LoVo (cell line): ENCODE measurements at regions not wholly inside any gene's neighbourhood (a gene's known extent, or its start where the extent isn't known, plus 50 kb on each side); places are given as distances from the start of the nearest gene placed in this dataset.
"Not testable (repeated sequence)": the region's sequence is repeated elsewhere in the genome, so short reads cannot be mapped to it uniquely, and the experiment has no call there.

Experiments
- DNase-seq: peaks from one replicate; pipeline ENCODE4 v3.0.0-alpha.2; 2016; ENCODE audit warnings: low spot score

DNA sequence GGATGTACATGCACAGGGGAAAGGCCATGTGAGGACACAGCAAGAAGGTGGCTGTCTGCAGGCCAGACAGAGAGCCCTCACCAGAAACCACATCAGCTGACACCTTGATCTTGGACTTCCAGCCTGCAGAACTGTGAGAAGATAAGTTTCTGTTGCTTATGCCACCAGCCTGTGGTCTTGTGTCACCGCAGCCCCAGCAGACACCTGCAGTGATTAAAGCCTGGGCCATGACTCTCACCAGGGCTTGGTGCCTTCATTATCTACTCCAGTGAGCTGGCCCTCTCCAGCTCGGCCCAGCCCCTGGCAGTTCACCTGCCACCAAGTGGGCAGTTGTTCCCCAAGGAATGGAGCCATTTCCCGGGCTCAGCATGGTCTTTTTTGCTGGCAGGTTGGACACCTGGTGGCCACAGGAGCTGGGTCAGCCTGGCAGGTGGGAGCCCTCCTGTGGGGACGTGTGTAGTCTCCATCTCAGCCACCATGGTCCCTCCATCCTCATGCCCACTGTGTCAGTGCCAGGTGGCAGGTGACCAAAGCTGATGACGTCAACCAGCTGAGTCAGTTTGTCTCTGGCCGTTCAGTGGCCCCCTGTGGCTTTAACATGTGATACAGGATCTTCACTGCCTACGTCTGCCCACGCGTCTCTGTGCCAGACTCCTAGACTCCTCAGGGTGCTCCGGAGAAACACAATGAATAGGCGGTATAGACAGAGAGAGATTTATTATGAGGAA is 99.9 kb upstream of the PPP1R26 start:
- no peak for DNase-seq

DNA sequence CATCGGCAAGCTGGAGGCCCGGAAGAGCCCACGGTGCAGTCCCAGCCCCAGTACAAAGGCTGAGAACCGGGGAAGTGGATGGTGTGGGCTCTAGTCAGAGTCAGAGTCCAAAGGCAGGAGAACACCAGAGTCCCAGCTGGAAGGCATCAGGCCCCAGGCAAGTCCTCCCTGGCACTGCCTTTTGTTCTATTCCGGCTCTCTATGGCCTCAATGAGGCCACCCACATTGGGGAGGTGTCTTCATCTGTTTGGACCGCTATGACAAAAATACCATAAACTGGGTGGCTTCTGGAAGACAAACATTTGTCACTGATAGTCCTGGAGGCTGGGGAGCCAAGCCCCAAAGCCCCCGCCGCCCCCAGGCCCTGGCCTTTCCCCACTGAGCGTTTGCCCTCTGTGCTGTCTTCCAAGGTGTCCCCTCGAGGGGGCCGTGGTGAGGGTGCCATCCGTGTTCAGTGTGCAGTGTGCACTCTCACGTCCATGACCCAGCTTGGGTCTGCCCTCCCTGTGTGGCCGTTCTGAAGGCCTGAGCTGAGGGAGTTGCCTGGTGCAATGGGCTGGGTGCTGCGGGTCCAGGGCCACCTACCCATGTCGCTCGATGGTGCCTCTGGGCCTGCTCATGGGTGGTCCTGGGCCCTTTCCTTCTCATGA is 99.1 kb upstream of the PPP1R26 start:
- no peak for DNase-seq

DNA sequence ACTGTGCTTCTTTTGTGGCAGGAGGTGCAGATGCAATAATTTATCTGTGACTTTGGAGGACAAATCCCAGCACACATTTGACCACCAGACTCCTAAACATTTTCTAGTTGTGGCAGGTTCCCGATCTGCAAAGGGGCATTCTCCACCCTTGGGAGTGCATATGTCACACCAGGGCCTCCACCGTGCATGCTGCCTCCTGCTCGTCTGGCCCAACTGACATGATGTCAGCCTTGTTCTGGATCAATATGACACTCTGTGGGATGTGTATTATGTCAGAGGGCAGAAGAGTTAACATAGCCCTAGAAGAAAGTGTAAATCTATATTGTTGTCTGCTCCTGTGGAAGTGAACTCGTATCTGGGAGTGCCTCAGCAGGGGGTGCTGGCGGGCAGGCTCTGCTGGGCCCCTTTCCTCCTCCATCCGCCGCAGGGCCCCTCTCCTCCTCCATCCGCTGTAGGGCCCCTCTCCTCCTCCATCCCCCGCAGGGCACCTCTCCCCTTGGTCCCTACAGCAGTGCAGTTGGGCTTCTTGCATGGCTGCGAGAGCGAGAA is 97.7 kb upstream of the PPP1R26 start:
- DNase-seq = no peak

DNA sequence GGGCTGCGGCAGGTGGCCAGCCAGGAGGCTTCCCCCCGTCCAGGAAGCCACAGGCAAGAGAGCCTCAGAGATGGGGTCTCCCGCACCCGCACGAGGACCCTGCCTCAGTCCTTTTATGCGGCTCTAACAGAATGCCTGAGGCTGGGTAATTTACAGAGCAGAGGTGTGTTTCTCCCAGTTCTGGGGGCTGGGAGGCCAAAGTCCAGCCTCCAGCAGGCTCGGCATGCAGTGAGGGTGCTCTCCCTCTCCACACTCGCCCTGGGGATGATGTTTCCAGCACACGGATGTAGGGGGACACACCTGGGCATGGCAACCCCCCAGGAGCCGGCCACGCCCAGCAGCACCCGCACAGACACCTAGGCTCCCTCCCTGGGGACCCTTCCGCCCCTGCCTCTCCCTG is 95.4 kb upstream of the PPP1R26 start:
- DNase-seq = no peak

DNA sequence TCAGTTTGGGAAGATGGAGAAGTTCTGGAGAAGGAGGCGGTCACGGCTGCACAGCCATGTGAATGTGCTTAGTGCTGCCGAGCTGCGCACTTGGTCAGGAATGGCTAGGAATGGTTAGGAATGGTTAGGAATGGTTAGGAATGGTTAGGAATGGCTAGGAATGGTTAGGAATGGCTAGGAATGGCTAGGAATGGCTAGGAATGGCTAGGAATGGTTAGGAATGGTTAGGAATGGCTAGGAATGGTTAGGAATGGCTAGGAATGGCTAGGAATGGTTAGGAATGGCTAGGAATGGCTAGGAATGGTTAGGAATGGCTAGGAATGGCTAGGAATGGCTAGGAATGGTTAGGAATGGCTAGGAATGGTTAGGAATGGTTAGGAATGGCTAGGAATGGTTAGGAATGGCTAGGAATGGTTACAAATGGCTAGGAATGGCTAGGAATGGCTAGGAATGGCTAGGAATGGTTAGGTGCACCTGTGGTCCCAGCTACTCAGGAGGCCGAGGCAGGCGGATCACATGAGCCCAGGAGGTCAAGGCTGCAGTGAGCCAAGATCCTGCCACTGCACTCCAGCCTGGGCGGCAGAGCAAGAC is 94.7 kb upstream of the PPP1R26 start:
- DNase-seq = not testable (repeated sequence)

DNA sequence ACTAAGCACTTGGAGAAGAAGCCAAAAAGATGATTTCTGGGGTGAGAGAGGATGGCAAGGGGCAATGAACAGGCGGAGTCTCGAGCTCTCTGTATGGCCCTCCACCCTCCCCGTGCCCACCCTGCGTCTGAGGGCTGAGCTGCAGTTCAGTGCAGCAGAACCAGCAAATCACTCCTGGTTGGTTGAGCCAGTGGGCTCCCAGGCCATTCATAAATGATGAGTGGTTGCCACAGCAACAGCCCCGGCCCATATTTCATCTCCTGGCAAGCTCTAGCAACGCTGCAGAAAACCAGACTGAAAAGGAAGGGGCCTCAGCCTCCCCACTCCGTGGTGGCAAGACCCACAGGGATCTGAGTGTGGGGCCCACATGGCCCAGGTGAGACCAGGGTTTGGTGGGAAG is 93.8 kb upstream of the PPP1R26 start:
- DNase-seq = no peak

DNA sequence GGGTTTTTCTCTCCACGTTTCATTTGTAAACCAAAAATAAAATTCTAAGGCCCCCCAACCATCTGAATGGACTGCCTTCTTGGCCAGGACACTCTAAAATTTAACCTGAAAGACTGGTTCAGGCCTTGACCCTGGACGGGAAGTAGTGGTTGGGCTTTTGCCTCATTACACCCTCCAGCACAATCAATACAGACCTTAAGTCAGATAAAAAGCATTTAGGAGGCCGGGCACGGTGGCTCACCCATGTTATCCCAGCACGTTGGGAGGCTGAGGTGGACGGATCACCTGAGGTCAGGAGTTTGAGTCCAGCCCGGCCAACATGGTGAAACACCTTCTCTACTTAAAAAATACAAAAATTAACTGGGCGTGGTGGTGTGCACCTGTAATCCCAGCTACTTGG is 91.6 kb upstream of the PPP1R26 start:
- no peak for DNase-seq

DNA sequence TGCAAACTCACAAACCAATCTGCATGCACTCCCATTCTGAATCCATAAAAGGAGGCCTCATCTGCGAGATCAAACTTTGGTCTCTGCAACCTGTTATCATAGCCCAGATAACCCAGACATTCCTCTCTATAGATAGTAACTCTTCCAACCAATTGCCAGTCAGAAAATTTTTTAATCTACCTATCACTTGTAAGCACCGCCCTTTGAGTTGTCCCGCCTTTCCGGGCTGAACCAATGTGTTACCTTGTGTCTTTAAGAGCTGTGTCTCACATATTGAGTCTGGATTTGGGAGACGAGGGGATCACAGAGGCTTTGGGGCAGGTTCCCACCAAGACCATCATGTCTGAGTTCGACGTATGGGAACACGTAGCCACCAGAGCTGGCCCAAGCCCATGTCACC is 91.1 kb upstream of the PPP1R26 start:
- no peak for DNase-seq

DNA sequence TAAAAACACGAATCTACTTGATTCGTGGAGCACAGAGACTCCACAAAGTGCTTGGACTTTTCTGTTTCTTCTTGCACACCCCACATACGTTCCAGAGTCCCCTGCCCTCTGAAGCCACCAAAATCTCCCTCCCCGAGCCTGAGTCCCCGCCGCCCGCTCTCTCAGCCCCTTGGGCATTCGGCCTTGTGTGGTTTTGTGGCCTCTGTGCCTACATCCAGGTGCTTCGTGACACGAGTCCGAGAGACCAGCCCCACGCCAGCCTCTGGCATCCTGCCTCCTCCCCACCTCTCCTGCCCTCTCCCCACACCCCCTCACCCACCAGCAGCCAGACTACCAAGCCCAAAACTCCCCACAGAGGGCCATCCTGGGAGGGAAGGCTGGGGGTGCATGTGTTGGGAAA is 87.8 kb upstream of the PPP1R26 start:
- DNase-seq = no peak

DNA sequence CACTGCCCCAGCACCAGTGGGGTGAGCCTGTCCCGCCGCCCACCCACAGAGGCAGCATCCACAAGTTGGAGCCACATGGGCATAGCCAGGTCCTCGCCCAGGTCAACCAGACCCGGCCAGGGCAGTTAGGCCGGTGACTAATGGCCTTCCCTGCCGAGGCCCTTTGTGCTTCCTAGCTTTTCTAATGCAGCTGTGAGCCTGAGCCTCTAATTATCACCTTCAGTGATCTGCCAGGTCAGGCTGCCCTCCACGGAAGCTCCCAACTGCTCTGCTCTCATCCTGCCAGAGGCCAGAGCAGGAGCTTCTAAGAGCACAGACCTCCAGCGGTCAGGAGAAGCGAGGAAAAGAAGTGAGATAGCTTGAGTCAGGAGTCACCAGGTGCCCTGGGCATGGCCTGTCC is 87.1 kb upstream of the PPP1R26 start:
- no peak for DNase-seq

DNA sequence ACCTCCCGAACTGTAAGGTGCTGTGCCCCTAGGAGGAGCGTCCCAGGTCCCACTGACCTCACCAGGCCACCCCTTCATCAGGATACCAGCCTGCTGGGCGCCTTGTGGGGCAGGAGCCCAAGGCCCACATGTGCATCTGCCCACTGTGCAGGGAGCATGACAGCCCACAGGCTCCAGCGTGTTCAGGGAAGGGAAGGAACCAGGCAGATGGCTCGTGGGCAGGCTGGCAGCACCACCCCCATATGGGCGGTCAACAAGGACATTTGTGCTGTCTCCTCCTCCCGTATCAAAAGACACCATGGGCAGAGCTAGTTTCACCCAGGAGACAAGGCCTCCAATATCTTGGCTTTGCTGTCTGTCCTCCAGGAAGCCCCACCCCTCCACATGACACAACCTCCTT is 85.5 kb upstream of the PPP1R26 start:
- no peak for DNase-seq

DNA sequence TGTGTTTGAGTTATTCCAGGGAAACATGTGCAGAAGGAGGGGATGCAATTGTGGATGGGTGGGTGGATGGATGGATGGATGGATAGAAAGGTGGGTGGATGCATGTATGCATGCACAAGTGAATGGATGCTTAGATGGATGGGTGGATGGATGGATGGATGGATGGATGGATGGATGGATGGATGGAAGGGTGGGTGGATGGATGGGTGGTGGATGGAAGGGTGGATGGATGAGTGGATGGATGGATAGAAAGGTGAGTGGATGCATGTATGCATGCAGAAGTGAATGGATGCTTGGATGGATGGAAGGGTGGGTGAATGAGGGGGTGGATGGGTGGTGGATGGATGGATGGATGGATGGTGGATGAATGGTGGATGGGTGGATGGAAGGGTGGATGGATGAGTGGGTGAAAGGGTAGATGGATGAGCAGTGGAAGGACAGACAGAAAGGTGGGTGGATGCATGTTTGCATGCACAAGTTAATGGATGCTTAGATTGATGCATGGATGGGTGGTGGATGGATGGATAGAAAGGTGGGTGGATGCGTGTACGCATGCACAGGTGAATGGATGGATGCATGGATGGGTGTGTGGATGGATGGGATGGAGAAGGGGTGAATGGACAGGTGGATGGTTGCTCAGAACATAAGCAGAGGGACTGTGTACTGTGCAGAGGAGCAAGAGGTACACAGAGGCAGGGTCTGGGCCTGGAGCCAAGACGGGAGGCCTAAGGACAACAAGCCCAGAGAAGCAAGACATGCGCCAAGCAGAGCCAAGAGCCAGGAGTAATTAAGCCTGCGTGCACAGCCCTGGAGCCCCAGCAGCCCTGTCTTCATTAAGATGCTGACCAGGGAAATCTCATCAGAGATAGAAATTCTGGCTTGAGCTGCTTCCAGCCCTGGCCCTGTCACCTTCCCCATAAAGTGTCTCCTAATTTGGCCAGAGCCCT is 84.6 kb upstream of the PPP1R26 start:
- DNase-seq = no peak

DNA sequence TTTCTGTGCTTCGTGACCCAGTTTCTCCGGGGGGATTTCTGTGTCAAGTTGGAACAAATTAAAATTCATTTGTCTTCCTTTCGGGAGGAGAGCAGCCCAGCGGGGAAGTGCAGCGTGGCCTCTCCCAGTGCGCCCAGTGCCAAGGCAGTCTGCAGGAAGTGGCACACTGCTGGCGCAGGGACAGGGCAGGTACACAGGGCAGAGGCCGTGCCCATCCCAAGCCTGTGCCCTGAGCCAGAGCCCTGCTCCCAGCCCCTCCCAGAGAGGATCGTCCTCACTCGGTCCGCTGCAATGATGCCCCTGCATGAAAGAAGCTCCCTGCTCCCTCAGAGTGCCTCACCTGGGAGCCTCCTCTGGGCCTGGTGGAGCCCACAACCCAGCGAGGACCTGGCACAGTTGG is 82.4 kb upstream of the PPP1R26 start:
- no peak for DNase-seq

DNA sequence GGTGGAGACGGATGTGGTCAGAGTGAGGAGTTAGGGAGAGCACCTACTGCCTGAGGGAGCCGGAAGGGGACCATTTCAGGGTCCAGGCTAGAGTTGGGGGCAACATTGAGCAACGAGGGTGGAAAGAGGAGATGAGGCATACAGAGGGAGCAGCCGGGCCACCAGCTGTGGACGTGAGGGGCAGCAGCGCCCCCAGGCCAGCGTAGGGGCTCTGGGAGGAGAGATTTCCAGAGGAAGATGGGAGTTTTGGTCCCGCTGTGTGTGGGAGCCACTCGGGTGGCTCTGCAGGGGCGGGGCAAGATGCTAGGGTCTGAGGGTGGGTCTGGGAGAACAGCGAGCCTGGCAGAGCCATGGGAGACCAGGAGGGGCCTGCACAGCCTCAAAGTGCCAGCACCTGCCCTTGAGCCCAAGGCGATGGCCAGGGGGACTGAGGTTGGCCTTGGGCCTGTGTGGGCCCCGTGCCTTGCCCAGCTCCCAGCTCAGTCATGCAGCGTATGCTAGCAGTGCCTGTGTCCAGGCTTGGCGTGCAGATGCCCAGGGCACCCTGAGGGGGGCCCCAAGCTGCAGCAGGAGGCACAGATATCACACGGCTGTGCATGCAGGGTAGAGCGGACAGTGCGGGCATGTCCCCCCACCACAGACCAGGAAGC is 80.5 kb upstream of the PPP1R26 start:
- no peak for DNase-seq

DNA sequence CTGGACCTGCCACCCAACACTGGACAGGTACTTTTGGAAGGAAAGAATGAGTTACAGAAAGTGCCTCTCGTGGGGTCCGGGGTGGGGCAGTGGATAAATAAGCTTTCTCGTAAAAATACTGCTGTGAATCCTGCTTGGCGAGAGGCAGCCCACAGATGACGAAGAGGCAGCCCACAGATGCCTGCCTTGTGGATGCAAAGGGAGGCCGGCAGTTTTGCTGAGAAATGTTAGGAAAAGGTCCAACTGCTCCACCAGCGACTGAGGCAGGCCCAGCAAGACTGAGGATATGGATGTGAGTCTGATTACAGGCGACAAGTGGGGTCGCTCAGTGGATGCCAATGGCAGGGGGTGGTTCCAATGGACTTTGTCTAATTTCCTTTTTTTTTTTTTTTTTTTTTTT is 79.1 kb upstream of the PPP1R26 start:
- DNase-seq = no peak

DNA sequence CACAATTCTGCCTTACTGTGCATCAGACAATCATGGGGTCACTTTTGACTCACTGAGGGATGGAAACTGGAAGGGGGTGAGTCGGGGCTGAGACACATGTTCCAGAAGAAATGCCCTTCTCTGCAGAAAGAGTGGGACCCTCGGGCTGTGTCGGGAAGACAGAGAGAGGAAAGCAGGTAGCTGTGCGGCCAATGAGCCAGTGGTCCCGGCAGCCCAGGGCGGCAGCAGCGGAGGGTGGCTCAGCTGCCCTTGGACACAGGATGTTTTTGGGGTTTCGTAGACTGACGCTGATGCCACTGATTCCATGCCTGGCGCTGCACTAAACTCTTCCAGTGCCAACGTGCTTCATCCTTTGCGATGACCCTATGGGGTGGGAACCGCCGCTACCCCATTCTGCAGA is 78.4 kb upstream of the PPP1R26 start:
- DNase-seq = no peak

DNA sequence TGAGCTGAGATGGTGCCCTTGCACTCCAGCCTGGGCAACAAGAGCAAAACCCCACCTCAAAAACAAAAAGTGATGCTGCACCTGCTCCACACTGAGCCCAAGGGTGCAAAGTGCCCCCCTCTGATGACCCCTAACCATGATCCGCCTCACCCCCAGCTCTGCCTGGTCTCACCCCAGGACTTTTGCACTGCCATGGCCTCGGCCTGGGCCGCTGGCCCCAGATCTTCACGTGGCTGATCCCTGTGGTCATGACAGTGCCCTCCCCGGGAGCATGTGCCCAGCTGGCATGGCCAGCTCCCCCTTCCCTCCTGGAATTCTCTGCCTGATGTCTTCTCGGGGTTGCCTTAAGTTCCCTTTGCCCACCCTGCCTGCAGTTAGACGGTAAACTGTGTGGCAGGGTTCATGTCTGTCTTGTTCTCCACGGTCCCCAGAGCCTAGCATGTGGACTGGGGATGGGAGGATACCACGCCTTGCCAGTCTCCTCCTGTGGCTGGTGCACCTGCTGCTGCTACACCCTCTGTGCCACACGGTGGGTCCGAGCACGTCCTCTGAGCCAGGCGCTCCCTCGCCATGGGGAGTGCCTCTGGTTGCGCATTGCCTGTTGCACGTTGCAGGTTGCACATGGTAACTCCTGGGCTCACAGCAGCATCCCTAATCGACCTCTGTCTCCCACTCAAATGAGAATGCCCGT is 77.4 kb upstream of the PPP1R26 start:
- DNase-seq = no peak

DNA sequence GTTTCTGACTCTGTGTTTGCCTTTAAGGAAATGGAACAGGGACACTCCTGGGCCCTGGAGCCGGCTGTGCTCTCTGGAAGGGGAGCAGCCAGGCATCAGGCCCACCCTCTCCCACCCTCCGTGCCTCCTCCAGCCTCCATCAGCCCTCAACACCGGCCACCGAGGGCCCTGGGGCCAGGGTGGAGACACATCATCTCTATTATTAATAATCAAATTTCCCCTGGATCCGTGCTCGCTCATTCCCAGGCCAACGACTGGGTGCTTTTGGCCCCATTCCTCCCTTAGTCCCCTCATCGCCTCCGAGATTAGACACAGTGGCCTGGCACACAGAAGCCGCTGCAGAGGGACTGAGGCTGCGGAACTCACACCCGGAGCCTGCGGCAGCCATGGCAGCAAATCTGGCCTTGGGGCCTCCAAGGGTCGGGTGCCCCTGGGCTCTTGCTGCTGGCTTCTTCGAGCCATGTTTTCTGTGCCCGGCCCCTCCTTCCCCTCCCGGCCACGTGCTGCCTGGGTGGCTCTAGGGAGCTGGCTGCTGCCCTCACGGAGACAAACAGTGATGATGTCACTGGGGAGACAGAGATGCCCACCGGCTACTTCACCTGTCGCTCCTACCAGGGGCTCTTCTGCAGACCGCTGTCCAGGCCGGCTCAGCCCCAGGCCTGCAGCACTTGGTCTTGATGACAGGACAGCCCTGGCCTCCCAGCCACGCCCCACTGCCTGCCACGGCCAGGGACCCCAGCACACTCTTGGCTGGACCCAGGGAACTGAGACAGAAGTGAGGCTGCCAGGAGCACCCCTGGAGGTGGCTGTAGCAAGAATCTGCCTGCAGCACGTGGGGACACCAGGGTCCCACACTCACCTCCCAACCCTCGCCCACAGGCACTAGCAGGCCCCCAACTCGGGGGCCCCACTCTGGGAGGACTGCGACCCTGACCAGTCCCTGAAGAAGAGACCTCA is 76.6 kb upstream of the PPP1R26 start:
- no peak for DNase-seq

DNA sequence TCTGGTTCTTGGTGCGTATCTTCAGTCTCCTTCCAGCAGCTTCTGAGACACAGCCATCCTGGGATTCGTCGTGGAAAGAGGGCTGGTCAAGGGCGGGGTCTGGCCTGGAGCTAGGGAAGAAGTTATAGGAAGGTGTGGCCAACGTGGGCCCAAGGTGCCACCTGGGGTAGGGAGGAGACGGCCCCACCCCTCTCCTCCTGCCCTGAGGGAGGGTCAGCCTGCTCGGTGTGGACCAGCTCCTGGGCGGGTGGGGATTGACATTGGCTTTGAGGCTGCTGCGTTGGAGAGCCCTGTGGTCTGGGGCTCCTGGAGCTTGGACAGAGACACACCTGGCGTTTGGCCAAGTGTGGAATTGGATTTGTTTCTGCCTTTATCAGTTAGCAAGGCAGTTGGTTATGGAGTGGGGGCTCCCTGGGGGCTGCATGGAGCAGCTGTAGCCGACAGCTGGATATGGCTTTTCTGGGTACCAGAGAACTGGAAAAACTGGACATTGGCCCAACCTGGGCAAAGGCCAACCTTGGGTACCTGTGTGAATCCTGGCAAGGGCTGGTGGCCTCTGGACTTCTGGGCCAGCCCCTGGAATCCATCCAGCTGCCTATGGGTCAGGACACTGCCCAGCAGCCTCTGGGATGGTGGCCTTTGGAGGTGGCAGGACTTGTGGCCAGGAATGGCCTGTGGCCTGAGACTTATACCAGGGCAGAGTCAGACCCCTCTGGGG is 75.7 kb upstream of the PPP1R26 start:
- no peak for DNase-seq
